ENCODE measurements at regions not wholly inside any gene's neighbourhood (a gene's known extent, or its start where the extent isn't known, plus 50 kb on each side); places are given as distances from the start of the nearest gene placed in this dataset.
"Not testable (repeated sequence)": the region's sequence is repeated elsewhere in the genome, so short reads cannot be mapped to it uniquely, and the experiment has no call there.

- no peak for DNase-seq
These were observed 201.9 kb upstream of the SESN3 start for GRCh38 chr11:95432714-95433503.

DNA sequence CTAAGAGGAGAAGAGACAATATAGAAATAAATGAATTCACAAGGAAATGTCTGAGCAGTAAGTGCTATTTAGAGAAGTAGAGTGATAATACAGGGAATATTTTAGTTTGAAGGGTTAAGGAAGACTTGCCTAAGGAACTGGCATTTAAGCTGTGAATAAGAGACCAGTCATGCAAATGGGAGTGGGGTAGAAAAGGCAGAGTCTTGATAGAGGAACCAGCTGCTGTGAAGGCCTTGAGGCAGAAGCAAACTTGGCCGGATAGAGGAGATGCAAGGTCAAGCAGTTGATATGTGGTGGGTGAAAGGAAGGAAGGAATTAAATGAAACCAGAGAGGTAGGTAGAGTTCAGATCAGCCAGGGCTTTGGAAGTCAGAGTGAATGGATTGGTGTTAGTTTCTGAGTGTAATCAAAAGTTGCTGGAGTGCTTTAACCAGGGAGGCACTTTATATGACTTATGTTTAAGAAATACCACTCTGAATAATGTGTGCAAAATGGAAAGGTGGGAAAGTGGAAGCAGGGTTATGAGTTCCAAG, 198.4 kb upstream of the SESN3 start:
- no peak for DNase-seq

DNA sequence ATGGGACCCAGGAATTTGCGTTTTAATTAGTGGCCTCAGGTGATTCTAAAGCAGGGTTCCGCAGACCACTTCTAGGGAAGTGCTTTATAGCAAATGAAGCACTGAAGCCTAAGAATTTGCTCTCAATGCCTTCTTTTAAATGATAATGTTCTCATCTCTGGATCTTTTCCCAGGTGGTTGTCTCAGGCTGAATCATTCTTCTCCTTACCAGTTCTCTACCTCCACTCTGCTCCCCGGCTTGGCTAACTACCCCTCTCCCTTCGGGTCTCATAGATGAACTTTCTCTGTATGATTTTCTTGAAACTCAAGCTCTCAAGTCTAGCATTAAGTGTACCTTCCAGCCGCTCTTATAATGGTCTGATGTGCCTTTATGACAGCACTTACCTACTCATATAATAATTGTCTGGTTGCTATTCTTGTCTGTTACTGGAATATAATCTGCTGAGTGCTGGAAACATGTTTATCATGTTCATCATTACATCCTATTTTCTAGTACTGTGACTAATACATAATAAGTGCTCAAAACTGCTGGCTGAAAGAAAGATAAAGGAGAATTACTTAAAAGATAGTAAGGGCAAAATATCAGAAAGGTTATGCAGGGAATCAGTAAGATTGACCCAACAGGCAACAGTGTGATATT, 195.9 kb upstream of the SESN3 start:
- no peak for DNase-seq

DNA sequence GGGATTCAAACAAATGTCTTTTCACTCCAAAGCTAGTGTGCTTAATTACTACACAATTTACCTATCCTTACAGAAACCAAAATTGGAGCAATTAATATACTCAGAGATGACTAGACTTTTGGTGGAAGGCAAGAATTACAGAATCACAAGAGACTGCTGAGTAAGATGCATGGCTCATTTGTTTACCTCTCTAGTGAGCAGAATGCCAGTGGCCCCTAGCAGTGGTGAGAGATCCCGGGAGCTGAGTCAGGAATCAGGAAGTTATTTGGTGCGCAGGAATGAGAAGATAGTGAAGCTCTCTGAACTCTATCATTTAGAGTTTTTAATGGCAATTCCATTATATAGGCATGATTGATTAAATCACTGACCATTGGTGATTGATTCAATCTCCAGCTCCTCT, 188.9 kb upstream of the SESN3 start:
- DNase-seq: no peak

GRCh38 chr11:95418916-95419315, 187.9 kb upstream of the SESN3 start:
- no peak for DNase-seq

DNA sequence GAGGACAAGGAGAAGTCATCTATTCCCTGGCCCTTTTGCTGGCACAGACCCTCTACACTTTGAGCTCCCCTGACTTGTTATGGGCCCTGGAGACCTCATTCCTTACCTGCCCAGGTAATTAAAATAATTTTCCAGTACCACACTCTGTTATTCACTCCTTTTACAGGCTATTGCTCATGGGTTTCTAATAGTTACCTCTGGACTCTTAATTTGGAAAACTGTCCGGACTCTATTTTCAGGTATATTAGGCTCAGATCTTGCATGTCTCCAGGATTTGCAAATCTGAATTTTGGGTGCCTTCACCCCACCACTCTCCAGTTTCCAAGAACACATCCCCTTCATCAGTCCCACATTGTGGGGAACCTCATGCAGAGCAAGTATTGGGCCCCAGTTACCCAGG, 186.8 kb upstream of the SESN3 start:
- DNase-seq: no peak

DNA sequence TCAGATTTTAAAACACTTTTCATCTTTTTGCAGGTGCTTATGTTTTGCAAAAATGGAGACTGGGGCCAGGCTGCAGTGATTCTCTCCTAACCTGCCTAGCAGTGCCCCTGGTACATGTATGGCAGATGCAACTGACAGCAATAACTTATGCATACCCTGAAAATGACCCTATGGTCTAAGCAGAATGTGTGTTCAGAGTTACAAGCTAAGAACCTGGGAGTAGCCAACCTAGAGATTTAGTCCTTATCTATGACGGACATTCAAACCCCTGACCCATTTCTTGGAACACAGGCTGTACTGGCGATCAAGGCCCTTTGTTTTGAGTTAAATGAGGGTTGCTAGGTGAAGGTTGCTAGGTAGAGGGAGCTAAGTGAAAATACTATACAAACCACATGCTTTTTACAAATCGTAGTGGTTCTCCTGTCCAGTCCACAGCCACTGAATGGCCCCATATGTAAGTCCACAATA, 184.9 kb upstream of the SESN3 start:
- no peak for DNase-seq

GRCh38 chr11:95414217-95414616, 183.2 kb upstream of the SESN3 start:
- no peak for DNase-seq

DNA sequence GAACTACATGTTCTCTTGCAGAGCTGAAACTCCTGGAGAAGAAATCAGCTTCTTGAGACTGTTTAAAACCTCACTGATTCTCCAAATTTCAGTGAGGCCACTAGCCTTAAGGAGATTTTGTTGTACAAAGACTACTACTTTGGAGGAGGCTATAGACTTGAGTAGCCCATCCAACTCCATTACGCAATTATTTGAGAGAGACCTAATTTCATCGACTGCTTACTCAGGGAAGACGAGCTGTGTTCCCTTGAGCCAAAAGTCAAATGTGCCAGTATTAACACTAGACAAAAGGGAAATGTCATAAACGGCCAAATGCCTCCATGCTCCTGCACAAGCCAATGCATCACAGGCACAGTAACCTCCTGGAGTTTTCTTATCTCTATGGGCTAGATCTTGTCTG, 182.8 kb upstream of the SESN3 start:
- DNase-seq: no peak

GRCh38 chr11:95413021-95413420, 182.0 kb upstream of the SESN3 start:
- no peak for DNase-seq

DNA sequence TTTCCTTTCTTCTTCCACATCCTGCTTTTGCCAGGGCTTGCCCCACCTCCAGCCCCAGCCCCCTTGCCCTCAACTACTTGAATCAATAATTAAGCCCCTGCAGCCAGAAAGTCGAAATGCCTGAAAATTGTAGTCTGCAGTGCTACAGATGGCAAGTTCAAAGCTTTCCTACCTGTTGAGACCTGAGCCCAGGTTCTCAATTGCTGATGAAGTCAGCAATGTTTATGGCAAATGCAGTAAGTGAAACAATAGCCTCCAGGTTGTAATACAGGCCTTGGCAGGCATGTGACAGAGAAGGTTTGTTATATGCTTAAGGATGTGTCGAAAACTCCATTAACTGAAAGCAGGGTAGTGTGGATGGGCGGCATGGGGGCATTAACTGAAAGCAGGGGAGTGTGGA, 181.1 kb upstream of the SESN3 start:
- no peak for DNase-seq

DNA sequence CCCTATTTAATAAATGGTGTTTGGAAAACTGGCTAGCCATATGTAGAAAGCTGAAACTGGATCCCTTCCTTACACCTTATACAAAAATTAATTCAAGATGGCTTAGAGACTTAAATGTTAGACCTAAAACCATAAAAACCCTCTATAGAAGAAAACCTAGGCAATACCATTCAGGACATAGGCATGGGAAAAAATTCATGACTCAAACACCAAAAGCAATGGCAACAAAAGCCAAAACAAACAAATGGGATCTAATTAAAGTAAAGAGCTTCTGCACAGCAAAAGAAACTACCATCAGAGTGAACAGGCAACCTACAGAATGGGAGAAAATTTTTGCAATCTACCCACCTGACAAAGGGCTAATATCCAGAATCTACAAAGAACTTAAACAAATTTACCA, 179.7 kb upstream of the SESN3 start:
- not testable (repeated sequence) for DNase-seq

GRCh38 chr11:95406271-95406670, 175.3 kb upstream of the SESN3 start:
- no peak for DNase-seq

DNA sequence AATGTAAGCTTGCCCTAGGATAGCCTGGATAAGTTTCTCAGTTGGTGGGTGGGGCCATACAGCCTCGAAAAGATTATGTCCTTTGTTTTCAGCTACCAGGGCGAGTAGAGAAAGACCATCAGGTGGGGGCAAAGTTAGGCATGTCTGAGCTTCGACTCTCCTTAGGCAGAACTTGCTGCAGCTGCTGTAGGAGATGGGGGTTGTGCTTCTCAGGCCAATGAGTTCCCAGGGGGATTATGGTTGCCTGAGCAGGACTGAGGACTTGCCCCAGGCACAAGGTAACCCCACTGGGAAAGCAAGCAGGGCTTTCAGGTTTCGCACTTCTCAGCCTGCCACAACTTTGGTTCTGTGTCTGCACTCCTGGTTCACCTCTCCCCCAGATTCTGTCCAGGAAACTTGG, 173.4 kb upstream of the SESN3 start:
- DNase-seq: no peak

- no peak for DNase-seq
These were observed 167.6 kb upstream of the SESN3 start for GRCh38 chr11:95398437-95399112.

- DNase-seq: no peak
These were observed 161.6 kb upstream of the SESN3 start for GRCh38 chr11:95392644-95393043.

- DNase-seq: no peak
These were observed 158.4 kb upstream of the SESN3 start for GRCh38 chr11:95389427-95389826.

DNA sequence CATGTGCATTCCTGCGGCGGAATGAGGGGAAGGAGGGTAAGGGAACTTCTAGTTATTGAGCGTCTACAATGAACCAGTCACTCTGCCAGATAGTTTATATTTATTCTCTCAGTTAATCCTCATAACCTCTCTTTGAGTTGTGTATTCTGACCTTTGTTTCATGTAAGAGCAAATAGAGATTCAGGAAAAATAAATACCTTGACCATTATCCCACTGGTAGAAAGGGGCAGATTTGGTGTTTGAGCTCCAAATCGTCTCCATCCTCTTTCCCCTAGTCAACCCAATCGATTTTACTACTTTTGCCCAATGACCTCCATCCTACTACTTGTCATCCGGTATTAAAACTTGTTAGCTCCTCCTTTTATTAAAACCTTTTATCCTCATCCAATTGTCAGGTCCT, 157.1 kb upstream of the SESN3 start:
- no peak for DNase-seq

DNA sequence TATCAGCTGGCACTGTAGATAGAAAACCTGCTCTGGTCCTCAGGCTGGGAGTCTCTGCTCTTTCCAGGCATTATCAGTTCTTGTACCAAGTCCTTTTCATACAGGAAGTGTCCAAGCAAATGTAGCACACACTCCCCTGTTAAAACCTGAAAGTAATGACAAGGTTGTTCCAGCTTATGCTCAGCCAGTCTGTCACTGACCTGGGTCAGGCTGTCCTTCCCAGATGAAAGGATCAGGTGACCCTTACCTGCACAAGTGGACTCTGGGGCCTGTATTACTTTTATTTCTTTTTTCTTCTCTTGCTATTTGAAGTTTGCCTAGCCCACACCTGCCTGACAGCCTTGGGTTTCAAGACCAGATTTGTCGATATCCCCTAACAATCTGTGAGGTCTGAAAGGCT, 156.3 kb upstream of the SESN3 start:
- no peak for DNase-seq

DNA sequence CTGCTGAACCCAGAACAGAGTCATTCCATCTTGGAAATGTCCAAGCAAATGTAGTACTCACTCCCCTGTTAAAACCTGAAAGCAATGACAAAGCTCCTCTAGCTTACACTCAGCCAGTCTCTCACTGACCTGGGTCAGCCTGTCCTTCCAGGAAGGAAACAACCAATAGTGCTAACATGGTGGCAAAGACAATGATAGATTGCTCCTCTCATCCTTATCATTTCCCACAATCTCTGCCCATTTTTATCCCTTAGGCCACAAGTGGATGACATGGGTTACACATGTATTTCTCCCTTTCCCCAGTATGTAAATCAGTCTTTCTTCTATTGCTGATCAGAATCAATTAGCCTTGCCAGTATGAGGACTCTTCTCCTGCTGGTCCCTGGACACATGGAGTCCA, 154.6 kb upstream of the SESN3 start:
- DNase-seq: no peak

GRCh38 chr11:95379479-95379878, 148.5 kb upstream of the SESN3 start:
- no peak for DNase-seq

- DNase-seq: no peak
These were observed 147.8 kb upstream of the SESN3 start for GRCh38 chr11:95378789-95379188.

GRCh38 chr11:95378111-95378510, 147.1 kb upstream of the SESN3 start:
- DNase-seq: no peak

DNA sequence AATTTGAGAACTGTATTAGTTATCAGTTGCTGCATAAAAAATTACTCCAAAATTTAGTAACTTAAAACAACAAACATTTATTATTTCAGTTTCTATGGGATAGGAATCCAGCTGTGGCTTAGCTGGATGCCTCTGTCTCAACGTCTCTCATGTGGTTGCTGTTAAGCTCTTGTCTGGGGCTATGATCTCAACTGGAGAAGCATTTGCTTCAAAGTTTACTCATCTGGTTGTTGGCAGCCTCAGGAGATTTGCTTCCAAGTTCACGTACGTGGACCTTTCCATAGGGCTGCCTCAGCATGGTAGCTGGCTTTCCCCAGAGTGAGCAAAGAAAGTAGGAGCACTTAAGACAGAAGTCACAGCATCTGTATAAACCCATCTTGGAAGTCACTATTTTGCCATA, 144.9 kb upstream of the SESN3 start:
- DNase-seq: no peak
